ENCODE measurements at regions not wholly inside any gene's neighbourhood (a gene's known extent, or its start where the extent isn't known, plus 50 kb on each side); places are given as distances from the start of the nearest gene placed in this dataset.
"Not testable (repeated sequence)": the region's sequence is repeated elsewhere in the genome, so short reads cannot be mapped to it uniquely, and the experiment has no call there.

DNA sequence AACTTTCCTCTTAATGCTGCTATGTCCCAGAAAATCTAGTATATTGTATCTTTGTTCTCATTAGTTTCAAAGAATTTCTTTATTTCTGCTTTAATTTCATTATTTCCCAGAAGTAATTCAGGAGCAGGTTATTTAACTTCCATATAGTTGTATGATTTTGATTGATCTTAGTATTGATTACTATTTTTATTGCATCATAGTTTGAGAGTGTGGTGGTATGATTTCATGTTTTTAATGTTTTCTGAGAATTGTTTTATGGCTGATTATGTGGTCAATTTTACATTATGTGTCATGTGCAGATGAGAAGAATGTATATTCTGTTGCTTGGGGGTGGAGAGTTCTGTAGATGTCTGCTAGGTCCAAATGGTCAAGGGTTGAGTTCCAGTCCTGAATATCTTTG, 425.6 kb upstream of the RORB start:
- in situ Hi-C loops (cut with MboI; ENCODE audit: low sequenced_read_pairs, unreplicated experiment) = no loop called here
- TF ChIP-seq, protein P1, sequence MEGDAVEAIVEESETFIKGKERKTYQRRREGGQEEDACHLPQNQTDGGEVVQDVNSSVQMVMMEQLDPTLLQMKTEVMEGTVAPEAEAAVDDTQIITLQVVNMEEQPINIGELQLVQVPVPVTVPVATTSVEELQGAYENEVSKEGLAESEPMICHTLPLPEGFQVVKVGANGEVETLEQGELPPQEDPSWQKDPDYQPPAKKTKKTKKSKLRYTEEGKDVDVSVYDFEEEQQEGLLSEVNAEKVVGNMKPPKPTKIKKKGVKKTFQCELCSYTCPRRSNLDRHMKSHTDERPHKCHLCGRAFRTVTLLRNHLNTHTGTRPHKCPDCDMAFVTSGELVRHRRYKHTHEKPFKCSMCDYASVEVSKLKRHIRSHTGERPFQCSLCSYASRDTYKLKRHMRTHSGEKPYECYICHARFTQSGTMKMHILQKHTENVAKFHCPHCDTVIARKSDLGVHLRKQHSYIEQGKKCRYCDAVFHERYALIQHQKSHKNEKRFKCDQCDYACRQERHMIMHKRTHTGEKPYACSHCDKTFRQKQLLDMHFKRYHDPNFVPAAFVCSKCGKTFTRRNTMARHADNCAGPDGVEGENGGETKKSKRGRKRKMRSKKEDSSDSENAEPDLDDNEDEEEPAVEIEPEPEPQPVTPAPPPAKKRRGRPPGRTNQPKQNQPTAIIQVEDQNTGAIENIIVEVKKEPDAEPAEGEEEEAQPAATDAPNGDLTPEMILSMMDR (IDR thresholded peaks at IDR 0.05; ENCODE audit: borderline replicate concordance, control extremely low read depth, extremely low read depth, insufficient read depth, missing control alignments) = no peak
- no peak for DNase-seq (ENCODE audit: low spot score)

DNA sequence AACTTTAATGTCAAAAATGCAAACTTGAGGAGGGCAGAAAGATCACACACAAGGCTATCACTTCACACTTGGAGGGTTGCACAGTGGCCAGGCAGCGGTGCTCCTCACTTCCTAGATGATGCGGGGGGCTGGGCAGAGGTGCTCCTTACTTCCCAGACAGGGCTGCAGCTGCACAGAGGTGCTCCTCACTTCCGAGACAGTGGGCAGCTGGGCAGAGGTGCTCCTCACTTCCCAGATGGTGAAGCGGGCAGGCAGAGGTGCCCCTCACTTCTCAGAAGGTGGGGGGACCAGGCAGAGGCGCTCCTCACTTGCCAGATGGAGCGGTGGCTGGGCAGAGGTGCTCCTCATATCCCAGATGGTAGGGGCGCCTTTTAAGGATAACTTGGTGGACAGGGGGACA, 423.2 kb upstream of the RORB start:
- TF ChIP-seq, protein P1 (IDR thresholded peaks at IDR 0.05; ENCODE audit: borderline replicate concordance, control extremely low read depth, extremely low read depth, insufficient read depth, missing control alignments) = no peak
- in situ Hi-C loops (cut with MboI; ENCODE audit: low sequenced_read_pairs, unreplicated experiment) = no loop called here
- no peak for DNase-seq (ENCODE audit: low spot score)

DNA sequence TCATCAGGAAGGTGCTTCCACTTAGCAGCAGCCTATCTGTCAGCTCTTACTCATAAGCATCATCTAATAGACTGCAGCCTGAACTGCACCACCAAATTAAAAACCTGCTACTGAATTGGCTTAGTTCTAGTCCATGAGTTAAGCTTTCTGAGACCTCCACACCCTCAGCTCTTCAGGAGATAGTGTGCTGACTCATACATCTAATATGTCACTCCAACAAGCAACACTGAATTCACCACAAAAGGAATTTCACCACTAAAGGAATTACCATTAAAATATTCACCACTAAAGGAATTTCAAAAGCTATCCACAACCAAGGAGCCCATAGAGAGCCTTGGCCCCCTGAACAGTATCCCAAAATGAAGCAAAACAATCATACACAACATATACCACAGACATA, 418.5 kb upstream of the RORB start:
- in situ Hi-C loops (cut with MboI; ENCODE audit: low sequenced_read_pairs, unreplicated experiment) = no loop called here
- no peak for DNase-seq (ENCODE audit: low spot score)
- TF ChIP-seq, protein P1 (IDR thresholded peaks at IDR 0.05; ENCODE audit: borderline replicate concordance, control extremely low read depth, extremely low read depth, insufficient read depth, missing control alignments) = no peak

DNA sequence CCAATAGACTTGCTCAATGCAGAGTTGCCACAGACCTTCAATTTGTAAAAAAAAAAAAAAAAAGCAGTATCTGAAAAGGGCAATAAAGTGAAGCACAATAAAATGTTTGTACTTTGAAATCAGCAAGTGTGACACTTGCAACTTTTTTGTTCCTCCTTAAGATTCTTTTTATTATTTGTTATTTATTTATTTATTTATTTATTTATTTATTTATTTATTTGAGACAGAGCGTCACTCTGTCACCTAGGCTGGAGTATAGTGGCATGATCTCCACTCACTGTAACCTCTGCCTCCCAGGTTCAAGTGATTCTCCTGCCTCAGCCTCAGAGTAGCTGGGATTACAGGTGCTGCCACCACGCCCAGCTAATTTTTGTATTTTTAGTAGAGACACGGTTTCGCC, 416.5 kb upstream of the RORB start:
- DNase-seq (ENCODE audit: low spot score); in situ Hi-C loops (cut with MboI; ENCODE audit: low sequenced_read_pairs, unreplicated experiment): not testable (repeated sequence)

DNA sequence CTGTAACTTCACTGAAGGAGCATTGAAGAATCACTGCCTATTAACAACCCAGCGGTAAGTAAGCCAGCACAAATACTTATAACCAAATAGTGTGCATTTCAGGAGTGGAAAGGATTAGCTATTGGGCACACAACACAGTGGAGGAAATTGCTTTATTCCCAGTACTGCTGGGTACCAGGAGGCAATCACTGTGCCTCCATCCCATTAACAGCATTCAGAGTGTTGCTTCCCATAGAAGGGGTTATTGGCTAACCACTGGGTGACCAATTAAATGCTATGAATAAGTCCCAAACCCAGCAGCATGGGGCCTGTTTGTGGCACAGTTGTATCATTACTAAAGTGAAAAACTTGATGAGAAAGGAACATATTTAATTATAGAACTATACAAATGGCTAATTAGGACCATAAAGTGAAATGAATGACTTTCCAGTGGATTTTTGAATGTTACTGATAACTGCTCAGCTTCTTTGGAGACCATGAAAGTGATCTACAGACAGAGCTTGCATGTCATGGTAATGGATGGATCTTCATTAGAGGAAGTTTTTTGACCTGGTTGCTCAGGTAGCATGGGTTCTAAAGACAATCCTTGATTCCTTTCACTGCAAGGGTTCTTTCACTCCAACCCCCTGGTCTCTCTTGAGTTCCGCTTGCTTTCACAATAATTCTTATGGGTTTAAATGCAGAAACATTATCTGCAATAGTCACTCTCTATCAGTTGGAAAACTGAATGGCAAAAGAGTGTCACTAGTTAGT, 413.3 kb upstream of the RORB start:
- TF ChIP-seq, protein P1 (IDR thresholded peaks at IDR 0.05; ENCODE audit: borderline replicate concordance, control extremely low read depth, extremely low read depth, insufficient read depth, missing control alignments) = no peak
- no peak for DNase-seq (ENCODE audit: low spot score)

DNA sequence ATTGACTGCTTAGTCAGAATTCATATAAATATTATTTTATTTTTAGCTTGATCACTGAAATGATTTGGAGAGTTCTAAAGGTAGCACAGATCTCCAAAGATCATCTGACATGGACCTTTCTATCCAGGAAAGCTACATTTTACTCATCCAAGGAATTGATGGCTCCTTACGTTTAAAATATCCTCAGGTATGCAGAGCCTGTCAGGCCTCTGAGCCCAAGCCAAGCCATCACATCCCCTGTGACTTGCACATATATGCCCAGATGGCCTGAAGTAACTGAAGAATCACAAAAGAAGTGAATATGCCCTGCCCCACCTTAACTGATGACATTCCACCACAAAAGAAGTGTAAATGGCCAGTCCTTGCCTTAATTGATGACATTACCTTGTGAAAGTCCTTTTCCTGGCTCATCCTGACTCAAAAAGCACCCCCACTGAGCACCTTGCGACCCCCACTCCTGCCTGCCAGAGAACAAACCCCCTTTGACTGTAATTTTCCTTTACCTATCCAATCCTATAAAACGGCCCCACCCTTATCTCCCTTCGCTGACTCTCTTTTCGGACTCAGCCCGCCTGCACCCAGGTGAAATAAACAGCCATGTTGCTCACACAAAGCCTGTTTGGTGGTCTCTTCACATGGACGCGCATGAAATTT, 411.6 kb upstream of the RORB start:
- DNase-seq (ENCODE audit: low spot score); in situ Hi-C loops (cut with MboI; ENCODE audit: low sequenced_read_pairs, unreplicated experiment): not testable (repeated sequence)

More for the DNA sequence above, 413.3 kb upstream of the RORB start:
- in situ Hi-C loops (cut with MboI; ENCODE audit: low sequenced_read_pairs, unreplicated experiment) = no loop called here

DNA sequence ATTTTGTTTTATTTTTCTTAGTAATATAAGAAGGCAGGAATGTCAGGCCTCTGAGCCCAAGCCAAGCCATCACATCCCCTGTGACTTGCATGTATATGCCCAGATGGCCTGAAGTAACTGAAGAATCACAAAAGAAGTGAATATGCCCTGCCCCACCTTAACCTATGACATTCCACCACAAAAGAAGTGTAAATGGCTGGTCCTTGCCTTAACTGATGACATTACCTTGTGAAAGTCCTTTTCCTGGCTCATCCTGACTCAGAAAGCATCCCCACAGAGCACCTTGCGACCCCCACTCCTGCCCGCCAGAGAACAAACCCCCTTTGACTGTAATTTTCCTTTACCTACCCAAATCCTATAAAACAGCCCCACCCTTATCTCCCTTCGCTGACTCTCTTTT, 406.2 kb upstream of the RORB start:
- in situ Hi-C loops (cut with MboI; ENCODE audit: low sequenced_read_pairs, unreplicated experiment); DNase-seq (ENCODE audit: low spot score): not testable (repeated sequence)

DNA sequence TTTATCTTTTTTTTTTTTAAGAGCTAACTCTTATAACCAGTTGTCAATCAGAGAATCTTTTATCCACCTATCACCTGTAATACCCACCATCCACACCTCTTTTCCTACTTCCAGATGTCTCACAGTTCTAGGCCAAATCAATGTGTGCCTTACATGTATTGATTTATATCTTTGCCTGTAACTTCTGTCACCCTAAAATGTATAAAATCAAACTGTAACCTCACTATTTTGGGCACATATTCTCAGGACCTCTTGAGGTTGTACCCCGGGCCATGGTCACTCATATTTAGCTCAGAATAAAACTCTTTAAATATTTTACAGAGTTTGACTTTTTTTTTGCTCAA, 404.7 kb upstream of the RORB start:
- TF ChIP-seq, protein P1 (IDR thresholded peaks at IDR 0.05; ENCODE audit: borderline replicate concordance, control extremely low read depth, extremely low read depth, insufficient read depth, missing control alignments) = no peak
- in situ Hi-C loops (cut with MboI; ENCODE audit: low sequenced_read_pairs, unreplicated experiment) = no loop called here
- no peak for DNase-seq (ENCODE audit: low spot score)

DNA sequence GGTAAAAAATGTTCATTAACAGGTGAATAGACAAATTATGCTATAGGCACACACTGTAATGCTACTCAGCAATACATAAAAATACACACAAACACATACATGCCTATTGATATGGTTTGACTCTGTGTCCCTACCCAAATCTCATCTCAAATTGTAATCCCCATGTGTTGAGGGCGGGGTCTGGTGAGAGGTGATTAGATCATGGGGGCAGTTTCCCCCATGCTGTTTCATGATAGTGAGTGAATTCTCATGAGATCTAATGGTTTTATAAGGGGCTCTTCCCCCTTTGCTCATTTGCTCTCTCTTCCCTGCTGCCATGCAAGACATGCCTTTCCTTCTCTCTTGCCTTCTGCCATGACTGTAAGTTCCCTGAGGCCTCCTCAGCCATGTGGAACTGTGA, 403.1 kb upstream of the RORB start:
- DNase-seq (ENCODE audit: low spot score); in situ Hi-C loops (cut with MboI; ENCODE audit: low sequenced_read_pairs, unreplicated experiment): not testable (repeated sequence)
